ENCODE measurements at regions not wholly inside any gene's neighbourhood (a gene's known extent, or its start where the extent isn't known, plus 50 kb on each side); places are given as distances from the start of the nearest gene placed in this dataset.

DNA sequence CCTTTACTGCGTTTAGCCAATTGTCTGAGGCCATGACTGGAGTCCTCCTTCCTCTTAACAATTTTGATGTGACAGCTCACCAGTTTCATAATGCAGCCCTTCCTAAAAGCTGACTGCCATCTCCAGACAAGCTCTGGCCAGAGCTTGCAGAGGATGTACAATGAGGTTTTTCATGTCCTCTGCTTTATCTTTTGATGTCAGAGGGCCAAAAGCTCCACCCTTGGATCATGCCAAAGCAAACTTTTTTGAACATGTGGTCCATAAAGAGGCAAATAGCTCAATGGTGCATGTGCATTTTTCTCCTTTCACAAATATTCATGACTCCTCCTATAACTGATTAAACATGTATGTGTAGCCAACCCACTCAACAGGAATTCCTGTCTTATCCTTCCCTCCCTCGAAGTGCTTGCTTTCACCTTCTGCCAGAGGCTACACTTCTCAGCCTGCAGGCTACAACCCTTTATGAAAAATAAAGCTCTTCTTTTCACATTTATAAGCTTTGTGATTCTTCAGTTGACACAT lies 266.2 kb downstream of the FBXO15 start:
- Mint-ChIP-seq H3K27ac (ENCODE audit: unreplicated experiment) (no peak overlapping the region), H3K36me3 (ENCODE audit: unreplicated experiment) (no peaks in the 10 kb centered on the region), H3K4me1 (ENCODE audit: low read depth, unreplicated experiment) (no peaks in the 10 kb centered on the region), H3K9me3 (ENCODE audit: unreplicated experiment) (no peaks in the 10 kb centered on the region), H3K27me3 (ENCODE audit: unreplicated experiment) (no peaks in the 10 kb centered on the region), H3K4me3 (ENCODE audit: unreplicated experiment) (no peak overlapping the region)
- DNase-seq, result no peak
- TF ChIP-seq, protein P1, sequence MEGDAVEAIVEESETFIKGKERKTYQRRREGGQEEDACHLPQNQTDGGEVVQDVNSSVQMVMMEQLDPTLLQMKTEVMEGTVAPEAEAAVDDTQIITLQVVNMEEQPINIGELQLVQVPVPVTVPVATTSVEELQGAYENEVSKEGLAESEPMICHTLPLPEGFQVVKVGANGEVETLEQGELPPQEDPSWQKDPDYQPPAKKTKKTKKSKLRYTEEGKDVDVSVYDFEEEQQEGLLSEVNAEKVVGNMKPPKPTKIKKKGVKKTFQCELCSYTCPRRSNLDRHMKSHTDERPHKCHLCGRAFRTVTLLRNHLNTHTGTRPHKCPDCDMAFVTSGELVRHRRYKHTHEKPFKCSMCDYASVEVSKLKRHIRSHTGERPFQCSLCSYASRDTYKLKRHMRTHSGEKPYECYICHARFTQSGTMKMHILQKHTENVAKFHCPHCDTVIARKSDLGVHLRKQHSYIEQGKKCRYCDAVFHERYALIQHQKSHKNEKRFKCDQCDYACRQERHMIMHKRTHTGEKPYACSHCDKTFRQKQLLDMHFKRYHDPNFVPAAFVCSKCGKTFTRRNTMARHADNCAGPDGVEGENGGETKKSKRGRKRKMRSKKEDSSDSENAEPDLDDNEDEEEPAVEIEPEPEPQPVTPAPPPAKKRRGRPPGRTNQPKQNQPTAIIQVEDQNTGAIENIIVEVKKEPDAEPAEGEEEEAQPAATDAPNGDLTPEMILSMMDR (IDR thresholded peaks at IDR 0.05; ENCODE audit: partially characterized antibody, unreplicated experiment), result no peak

DNA sequence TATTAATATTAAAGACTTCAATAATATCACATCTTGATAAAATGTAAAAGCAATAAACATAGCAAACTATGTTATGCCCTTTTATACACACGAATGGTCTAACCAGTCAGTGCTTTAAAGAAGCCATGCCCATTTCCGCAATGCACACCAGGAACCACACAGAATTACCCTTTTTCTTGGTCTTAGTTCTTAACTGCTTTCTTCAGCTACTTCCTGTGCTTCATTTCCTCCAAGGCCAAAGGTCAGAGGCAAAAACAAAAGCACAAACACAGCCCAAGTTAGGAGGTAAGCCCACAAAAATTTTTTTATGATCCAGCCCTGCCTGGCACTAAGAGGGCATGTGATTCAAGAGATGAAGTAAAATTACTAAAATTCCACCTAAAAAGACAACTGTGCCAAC lies 267.2 kb downstream of the FBXO15 start:
- H3K27ac Mint-ChIP-seq (ENCODE audit: unreplicated experiment), result no peak overlapping the region
- TF ChIP-seq, protein P1 (IDR thresholded peaks at IDR 0.05; ENCODE audit: partially characterized antibody, unreplicated experiment), result no peak
- no peak overlapping the region for H3K4me3 Mint-ChIP-seq (ENCODE audit: unreplicated experiment)
- no peaks in the 10 kb centered on the region for H3K4me1 Mint-ChIP-seq (ENCODE audit: low read depth, unreplicated experiment)
- H3K36me3 Mint-ChIP-seq (ENCODE audit: unreplicated experiment), result no peaks in the 10 kb centered on the region
- DNase-seq, result no peak
- no peaks in the 10 kb centered on the region for H3K9me3 Mint-ChIP-seq (ENCODE audit: unreplicated experiment)
- no peaks in the 10 kb centered on the region for H3K27me3 Mint-ChIP-seq (ENCODE audit: unreplicated experiment)

GRCh38 chr18:73879766-73880165 lies 267.9 kb downstream of the FBXO15 start:
- H3K27me3 Mint-ChIP-seq (ENCODE audit: unreplicated experiment), result no peaks in the 10 kb centered on the region
- no peak for DNase-seq
- no peak overlapping the region for H3K4me3 Mint-ChIP-seq (ENCODE audit: unreplicated experiment)
- H3K9me3 Mint-ChIP-seq (ENCODE audit: unreplicated experiment), result no peaks in the 10 kb centered on the region
- TF ChIP-seq, protein P1 (IDR thresholded peaks at IDR 0.05; ENCODE audit: partially characterized antibody, unreplicated experiment), result no peak
- no peak overlapping the region for H3K27ac Mint-ChIP-seq (ENCODE audit: unreplicated experiment)
- no peaks in the 10 kb centered on the region for H3K36me3 Mint-ChIP-seq (ENCODE audit: unreplicated experiment)
- H3K4me1 Mint-ChIP-seq (ENCODE audit: low read depth, unreplicated experiment), result no peaks in the 10 kb centered on the region

- Mint-ChIP-seq H3K9me3 (ENCODE audit: unreplicated experiment) (no peaks in the 10 kb centered on the region), H3K4me3 (ENCODE audit: unreplicated experiment) (no peak overlapping the region), H3K36me3 (ENCODE audit: unreplicated experiment) (no peaks in the 10 kb centered on the region), H3K27ac (ENCODE audit: unreplicated experiment) (no peak overlapping the region), H3K4me1 (ENCODE audit: low read depth, unreplicated experiment) (no peaks in the 10 kb centered on the region), H3K27me3 (ENCODE audit: unreplicated experiment) (no peaks in the 10 kb centered on the region)
- TF ChIP-seq, protein P1 (IDR thresholded peaks at IDR 0.05; ENCODE audit: partially characterized antibody, unreplicated experiment), result no peak
- DNase-seq, result no peak
These were observed 268.3 kb downstream of the FBXO15 start for GRCh38 chr18:73879328-73879727.

DNA sequence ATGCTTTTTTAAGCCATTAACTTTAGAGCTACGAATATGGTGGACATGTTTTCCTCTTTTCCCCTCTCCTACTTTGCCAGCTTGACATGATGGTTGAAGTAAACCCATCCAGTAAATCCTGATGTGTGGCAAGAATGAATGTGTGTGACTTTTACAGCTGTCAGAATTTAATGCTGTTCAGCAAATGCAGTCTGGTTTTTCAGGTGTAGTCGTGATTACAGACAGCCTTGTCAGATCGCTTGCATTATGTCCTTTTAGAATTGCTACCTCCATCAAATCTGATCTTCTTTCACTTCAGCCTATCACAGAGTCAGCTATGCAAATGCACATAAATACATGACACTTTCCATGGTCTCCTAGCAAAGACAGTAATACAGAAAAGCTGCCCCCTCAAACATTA lies 278.5 kb downstream of the FBXO15 start:
- H3K4me3 Mint-ChIP-seq (ENCODE audit: unreplicated experiment), result no peak overlapping the region
- TF ChIP-seq, protein P1 (IDR thresholded peaks at IDR 0.05; ENCODE audit: partially characterized antibody, unreplicated experiment), result no peak
- no peaks in the 10 kb centered on the region for H3K36me3 Mint-ChIP-seq (ENCODE audit: unreplicated experiment)
- H3K4me1 Mint-ChIP-seq (ENCODE audit: low read depth, unreplicated experiment), result no peaks in the 10 kb centered on the region
- H3K27me3 Mint-ChIP-seq (ENCODE audit: unreplicated experiment), result no peaks in the 10 kb centered on the region
- no peak overlapping the region for H3K27ac Mint-ChIP-seq (ENCODE audit: unreplicated experiment)
- no peak for DNase-seq
- no peaks in the 10 kb centered on the region for H3K9me3 Mint-ChIP-seq (ENCODE audit: unreplicated experiment)

Data from glutamatergic neuron (in vitro differentiated cells).